HL-60/S4 (cell line): ENCODE measurements at regions not wholly inside any gene's neighbourhood (a gene's known extent, or its start where the extent isn't known, plus 50 kb on each side); places are given as distances from the start of the nearest gene placed in this dataset.

ENCODE experiments used
- in situ Hi-C: fragments of 300-500 bp; cut with MboI; formaldehyde crosslinking; loops from 2 replicates; pipeline ENCODE4 v1.14.3; 2022; ENCODE audit warnings: low sequenced_read_pairs

DNA sequence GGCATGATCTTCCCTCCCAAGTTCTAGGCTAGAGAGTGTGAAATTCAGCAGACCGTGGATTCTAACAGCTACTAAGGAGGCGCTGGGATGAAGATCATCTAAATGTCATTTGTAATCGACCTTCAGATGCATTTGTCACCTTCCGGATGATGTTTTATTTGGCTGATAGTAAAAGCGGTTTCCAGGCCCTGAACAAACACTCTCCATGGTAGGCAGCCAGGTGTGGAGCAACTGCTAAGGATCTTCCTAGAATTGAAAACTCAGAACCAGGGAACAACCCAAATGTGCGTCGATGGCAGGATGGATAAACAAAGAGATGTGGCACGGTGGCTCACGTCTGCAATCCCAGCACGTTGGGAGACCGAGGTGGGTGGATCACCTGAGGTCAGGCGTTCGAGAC, 107.2 kb upstream of the CACNA1A start:
- in situ Hi-C loops, result loop anchor here (25.0 kb wide), 1 partner anchor 449 kb away; the partner anchor contains the start of genes MISP3 and PALM3

DNA sequence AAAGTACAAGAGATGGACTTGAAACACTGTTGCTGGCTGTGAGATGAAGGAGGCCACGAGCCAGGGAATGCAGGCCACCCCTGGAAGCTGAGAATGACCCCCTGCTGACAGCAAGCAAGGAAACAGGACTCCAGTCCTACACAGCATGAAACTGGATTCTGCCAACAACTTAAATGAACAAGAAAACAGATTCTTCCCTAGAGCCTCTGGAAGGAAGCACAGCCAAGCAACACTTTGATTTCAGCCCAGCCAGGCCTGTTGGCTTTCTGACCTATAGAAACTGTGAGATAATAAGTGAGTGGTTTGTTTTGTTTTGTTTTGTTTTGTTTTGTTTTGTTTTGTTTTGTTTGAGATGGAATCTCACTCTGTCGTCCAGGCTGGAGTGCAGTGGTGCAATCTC, 105.3 kb upstream of the CACNA1A start:
- in situ Hi-C loops, result loop anchor here (25.0 kb wide), 1 partner anchor 451 kb away; the partner anchor contains the start of genes MISP3 and PALM3

DNA sequence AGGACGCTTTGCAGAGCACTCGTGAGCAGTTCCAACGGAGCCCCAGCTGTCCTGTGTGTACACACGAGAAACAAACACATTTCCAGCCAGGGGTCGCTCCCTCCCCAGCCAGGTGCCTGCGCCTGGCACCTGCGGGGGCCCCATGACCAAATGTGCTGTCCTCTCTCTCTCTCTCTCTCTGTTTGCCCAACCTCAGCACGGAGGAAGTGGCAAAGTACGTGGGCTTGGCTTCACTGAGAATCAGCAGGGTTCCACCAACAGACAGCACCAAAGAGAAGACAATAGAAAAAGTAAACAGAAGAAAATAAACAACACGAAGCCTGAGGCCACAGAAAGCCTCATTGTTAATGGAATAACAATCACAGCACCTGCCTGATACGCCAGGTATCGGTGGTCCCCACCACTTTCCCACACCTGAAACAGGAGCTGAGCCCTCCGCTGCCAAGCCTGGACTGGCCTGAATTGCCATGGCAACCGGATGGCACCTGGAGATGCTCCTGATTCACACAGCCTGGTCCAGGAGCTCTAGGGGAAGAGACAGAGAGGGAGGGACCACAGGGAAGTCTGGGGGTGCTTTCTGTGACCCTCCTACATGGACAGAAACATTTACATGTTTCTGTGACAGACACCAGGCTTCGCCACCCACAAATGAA, 103.9 kb upstream of the CACNA1A start:
- in situ Hi-C loops, result loop anchor here (25.0 kb wide), 1 partner anchor 452 kb away; the partner anchor contains the start of genes MISP3 and PALM3

DNA sequence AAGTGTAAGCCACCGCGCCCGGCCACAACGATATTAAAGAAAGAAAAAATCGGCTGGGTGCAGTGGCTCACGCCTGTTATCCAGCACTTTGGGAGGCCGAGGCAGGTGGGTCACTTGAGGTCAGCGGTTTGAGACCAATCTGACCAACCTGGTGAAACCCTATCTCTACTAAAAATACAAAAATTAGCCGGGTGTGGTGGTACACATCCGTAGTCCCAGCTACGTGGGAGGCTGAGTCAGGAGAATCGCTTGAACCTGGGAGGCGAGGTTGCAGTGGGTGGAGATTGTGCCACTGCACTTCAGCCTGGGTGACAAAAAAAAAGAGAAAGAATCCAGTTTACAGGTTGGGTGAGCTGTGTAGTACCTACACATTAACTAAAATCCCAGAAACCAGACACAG, 99.9 kb upstream of the CACNA1A start:
- in situ Hi-C loops, result loop anchor here (5.0 to 25.0 kb wide), 2 partner anchors 116 to 456 kb away; partner anchors contain the start of genes MISP3 and PALM3

DNA sequence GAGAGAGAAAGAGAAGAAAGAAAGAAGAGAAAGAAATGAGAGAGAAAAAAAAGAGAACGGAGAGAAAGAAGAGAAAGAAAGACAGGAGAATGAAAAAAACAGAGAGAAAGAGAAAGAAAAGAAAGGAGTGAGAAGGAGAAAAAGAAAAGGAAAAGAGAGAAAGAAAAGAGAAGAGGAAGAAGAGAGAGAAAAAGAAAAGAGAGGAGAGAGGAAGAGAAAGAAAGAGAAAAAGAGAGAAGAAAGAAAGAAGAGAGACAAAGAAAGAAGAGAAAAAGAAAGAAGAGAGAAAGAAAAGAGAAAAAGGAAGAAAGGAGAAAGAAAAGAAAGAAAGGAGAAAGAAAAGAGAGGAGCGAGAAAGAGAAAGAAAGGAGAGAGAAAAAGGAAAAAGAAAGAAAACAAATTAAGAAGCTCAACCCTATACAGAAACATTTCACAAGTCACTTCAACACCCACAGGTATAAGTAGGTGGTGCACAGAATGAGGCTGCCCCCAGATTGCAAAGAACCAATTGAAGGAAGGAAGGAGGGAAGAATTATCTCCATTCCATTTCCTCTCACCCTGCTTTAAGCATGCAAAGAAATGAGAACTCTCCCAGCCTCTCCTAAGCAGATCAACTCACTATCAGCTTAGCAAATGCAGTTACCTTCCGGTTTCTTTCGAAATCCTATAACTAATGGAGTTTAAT, 98.8 kb upstream of the CACNA1A start:
- in situ Hi-C loops, result loop anchor here (5.0 to 25.0 kb wide), 2 partner anchors 117 to 457 kb away; partner anchors contain the start of genes MISP3 and PALM3

DNA sequence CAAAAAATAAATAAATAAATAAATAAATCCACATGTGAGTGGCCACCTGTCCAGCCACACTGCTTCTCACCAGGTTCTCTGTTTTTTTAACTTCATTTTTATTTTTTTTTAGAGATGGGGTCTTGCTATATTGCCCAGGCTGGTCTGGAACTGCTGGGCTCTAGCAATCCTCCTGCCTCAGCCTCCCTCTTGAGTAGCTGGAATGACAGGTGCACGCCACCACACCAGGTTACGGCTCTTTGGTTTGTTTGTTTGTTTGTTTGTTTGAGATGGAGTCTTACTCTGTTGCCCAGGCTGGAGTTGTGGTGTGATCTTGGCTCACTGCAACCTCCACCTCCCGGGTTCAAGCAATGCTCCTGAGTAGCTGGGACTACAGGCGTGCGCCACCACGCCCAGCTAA, 94.5 kb upstream of the CACNA1A start:
- in situ Hi-C loops, result loop anchor here (25.0 kb wide), 1 partner anchor 461 kb away; the partner anchor contains the start of genes MISP3 and PALM3

DNA sequence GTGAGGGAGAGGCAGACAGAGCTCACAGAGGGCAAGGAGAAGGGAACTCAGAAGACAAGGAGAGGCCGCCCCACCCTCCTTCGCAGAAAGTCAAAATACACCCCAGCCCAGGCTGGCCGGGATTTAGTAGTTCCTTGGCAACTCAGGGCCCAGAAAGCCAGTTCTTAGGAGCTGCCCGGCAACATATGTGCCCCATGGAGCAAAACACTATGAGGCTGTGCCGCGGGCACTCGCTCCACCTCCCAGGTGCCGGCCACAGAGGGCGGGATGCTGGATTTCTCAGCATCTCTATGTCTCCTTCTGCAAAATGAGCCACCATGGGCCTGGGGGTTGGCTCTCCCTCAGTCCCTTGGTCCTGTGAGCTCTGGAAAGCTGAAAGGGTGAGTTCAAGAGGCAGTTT, 93.8 kb upstream of the CACNA1A start:
- in situ Hi-C loops, result loop anchor here (25.0 kb wide), 1 partner anchor 462 kb away; the partner anchor contains the start of genes MISP3 and PALM3

DNA sequence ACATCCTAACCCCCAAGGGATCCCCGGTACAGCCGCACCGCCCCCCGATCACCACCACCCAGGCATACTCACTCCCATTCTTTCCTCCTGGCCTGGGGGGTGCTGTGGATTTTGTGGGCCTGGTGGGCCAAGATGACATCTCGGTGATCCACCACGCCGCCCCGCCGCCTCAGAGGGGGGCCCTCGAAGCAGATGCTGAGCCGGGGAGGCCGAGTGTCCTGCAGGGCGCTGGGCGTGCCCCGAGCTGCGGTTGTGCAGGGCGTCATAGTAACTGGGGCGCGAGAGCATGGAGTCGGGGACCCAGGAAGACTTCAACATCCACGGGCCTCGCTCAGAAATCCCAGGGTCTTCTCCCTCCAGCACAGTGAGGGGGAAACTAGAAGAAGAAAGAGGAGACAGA, 93.4 kb upstream of the CACNA1A start:
- in situ Hi-C loops, result loop anchor here (10.0 to 25.0 kb wide), 4 partner anchors 265 to 625 kb away; partner anchors contain the start of genes MISP3 and PALM3

DNA sequence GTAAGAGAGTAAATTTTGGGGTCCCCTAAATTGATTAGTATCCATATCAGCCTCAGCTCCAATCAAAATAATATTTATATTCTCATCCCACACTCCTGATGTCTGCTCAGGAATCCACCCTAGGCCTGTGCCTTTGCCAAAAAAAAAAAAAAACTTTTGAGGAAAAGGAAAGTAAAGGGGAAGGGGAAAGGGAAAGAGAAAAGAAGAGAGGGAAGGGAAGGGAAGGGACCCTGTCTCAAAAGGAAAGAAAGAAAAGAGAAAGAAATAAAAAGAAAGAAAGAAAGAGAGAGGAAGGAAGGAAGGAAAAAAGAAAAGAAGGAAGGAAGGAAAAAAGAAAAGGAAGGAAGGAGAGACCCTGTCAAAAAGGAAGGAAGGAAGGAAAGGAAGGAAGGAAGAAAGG, 91.8 kb upstream of the CACNA1A start:
- in situ Hi-C loops, result loop anchor here (10.0 kb wide), 3 partner anchors 267 to 623 kb away; no protein-coding TSS in a partner anchor

DNA sequence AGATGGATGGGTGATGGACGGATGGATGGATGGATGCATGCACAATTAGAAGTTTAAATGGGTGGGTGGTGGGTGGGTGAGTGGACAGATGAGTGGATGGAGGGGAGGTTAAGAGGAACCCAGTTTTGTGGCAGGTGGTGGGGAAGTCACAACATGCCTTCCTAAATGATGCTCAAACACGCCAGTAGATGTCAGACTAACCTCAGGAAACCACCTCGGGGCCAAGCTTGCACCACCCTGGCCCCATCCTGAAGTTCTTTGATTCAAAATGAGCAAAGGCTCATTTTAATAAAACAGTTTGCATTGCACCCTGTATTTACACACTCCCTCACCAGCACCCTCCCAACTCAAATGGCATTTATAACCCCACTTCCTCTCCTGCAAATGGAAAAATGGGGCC, 91.4 kb upstream of the CACNA1A start:
- in situ Hi-C loops, result loop anchor here (10.0 kb wide), 3 partner anchors 267 to 623 kb away; no protein-coding TSS in a partner anchor

DNA sequence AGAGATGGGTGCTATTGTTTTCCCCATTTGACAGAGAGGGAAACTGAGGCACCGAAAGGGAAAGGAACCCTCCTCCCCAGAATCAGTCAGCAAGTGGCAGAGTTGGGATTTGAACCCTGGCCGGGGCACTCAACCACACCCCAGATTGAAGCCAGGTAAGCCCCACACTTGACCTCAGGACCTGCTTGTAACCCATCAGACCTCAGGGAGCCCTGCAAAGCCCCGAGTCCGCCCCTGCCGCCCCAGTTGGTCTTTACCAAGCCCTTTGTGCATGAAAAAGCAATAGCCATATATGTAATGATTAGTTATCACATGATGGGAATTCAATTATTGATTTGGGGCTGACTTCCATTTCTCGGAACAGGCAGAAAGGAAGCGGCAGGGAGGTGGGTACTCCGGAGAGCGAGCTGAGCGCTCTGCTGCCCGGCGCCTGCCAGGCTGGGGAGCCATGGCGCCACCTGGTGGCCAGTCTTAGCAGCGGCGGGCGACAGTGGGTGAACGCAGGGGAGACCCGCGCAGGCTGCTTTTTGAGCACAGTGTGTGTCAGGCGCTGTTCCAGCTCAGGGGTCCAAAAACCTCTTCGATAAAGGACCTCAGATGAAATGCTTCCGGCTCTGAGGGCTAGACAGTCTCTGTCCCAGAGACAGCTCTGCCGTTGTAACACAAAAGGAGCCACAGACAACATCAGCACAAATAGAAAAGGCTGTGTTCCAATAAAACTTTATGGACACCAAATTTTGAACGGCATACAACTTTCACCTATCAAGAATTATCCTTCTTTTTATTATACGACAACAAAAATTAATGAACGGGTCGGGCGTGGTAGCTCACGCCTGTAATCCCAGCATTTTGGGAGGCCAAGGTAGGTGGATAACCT, 82.9 kb upstream of the CACNA1A start:
- in situ Hi-C loops, result no loop called here

DNA sequence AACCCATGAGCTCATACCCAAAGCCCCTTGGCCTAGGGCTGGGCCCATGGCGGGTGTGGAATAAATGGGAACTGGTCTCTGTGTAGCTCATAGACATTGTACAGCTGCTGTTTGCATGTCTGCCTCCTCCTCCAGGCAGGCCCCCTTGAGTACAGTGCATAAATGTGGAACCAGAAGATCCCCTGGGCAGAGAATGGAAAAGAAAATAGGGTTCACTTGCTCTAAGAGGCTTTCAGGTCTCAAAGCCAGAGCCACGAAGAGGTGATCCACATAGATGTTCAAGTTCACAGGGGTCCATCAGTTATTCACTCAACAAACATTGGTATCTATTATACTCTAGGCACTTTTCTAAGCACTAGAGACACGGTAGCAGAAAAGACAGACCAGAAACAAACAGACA, 79.2 kb upstream of the CACNA1A start:
- in situ Hi-C loops, result no loop called here

DNA sequence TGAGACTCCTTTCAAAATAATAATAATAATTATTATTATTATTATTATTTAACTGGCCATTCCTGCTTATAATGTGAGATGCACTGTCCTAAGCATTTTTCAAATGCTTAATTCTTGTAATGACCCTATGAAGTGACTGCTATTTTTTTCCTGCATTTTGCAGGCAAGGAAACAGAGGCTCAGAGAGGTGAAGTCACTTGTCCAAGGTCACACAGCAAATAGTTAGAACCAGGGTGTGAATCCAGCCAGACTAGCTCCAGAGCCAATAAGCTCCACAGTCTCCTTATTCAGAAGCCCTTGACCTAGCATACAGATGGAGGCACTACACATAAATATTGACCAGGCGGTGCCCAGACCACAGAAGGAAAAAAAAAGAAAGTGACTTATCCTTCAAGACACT, 77.5 kb upstream of the CACNA1A start:
- in situ Hi-C loops, result no loop called here

DNA sequence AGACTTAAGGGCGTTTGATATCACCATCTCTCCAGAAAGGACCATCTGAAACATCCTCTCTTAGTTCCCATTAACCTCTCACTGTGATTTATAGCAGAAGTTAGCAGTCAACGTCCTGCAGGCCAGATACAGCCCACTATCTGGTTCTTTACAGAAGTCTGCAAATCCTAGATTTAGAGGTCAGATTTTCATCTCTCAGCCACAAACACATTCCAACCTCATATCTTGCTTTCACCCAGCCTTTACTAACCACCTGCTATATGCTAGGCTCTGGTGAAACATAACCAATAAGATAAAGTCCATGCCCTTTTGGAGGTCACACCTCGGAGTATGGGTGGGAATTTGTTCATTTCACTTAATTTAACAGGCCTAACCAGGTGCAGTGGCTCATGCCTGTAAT, 76.8 kb upstream of the CACNA1A start:
- in situ Hi-C loops, result no loop called here

DNA sequence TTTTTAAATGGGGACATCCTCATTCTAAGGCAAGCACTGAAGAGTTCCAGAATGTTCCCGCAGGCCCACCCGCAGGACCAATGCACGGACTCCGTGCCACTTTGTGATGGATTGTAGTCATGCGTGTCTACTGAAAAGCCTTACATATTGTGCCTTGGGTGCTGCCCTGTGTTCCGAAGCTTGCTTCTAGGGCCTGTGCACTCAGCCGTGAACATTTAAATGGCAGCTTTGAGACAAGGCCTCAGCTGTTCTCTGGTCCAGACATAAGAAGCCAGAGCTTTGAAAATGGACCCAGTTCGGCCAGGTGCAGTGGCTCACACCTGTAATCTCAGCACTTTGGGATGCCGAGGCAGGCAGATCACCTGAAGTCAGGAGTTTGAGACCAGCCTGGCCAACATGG, 75.3 kb upstream of the CACNA1A start:
- in situ Hi-C loops, result no loop called here

DNA sequence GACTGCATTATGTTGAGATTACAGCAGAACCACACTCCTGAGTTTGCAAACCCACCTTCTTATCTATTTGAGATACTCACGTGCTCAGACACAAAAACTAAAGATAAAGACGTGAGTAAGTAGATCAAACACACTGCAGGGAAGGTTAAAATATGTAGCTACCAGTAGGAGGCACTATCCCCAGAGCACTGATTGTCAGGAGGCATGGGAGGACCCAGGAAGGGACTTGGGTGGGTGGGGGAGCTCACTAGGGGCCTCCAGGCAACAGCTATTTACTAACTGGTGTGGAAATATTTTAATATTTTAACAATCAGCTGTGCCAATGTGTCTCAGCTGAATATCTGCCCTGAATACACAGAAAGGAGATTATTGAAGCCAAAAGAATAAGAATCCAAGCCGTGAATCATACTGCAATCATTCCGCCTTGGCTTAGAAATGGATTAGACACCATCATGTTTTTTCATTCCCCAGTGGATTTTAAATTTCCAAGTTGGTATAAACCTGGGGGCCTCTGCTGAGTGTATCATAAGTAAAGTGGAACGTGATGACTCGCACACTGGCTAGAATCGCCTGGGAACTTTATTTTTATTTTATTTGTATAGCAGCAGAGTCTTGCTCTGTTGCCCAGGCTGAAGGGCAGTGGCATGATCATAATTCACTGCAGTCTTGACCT, 73.2 kb upstream of the CACNA1A start:
- in situ Hi-C loops, result no loop called here

DNA sequence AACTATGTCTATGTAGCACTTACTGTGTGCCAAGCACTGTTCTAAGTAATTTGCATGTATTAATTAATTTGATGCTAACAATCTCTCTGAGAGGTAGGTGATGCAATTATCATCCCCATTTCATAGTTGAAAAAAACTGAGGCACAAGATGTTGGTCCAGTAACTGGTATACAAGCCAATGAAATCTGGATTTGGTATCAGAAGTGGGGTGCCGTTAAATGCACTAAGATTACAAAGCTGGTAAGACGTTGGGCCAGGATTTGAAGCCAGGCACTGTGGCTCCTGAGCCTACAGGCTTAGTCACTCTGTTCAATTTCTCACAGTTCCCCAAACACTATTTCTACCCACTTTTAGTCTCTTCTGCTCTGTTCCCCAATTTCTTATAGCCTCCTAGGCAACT, 70.4 kb upstream of the CACNA1A start:
- in situ Hi-C loops, result no loop called here

DNA sequence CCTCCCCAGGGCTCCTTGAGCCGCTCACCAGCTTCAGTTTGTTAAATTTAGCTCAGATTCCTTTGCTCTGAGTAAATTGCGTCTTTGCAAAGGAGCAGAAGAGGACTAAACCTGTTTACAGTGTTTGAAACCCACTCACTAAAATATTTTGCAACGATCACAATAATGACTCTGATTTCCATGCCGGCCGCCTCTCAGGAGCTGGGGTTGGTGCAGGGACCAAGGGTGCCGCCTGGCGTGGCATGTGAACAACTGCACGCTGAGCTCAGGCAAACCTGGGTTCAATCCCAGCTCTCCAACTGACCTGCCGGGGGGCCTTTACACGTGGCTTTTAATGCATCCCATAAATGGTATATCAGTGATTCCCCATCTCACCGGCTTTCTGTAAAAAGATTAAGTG, 68.7 kb upstream of the CACNA1A start:
- in situ Hi-C loops, result no loop called here

DNA sequence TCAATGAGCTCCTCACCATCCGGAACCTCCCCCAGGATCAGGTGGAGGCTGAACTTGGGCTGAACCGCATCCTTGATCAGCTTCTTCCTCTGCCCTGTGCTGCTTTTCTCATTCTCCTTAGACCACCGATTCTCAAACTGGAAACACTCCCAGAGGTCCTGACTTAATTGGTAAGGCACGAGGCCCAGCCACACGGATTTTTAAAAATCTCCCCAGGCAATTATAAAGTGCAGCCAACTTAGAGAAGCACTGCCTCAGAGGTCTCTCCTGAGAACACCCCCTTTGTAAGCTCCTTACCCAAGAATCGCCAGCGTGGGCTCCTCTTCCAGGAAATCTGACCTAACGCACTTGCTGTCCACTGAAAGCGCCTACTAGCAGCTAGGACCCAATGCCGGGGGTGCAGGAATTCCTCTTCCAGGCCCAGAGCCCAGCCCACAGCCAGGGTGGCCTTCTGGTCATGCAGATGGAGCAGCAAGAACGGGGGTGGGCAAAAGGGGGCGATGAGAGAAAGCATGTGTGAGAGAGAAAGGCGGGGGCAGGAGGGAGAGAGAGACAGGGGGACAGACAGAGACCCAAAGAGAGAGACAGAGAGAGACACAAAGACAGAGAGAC, 66.9 kb upstream of the CACNA1A start:
- in situ Hi-C loops, result no loop called here

DNA sequence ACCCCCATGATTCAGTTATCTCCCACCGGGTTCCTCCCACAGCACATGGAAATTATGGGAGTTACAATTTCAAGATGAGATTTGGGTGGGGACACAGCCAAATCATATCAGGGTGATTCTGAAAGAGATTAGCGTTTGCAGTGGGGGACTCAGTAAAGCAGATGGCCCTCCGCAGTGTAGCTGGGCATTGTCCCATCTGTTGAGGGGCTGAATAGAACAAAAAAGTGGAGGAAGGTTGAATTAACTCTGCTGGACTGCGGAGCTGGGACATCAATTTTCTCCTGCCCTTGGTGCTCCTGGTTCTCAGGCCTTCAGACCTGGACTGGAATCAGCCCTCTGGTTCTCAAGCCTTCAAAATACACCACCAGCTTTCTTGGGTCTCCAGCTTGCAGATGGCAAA, 55.2 kb upstream of the CACNA1A start:
- in situ Hi-C loops, result no loop called here
